GM12878 (cell line): ENCODE measurements at regions not wholly inside any gene's neighbourhood (a gene's known extent, or its start where the extent isn't known, plus 50 kb on each side); places are given as distances from the start of the nearest gene placed in this dataset.

ENCODE experiments used
- ATAC-seq: fragments of 200-7000 bp; cut with Tn5 transposase; 3 replicates; pipeline ENCODE4 v1.9.1; 2020; ENCODE audit warnings: mild to moderate bottlenecking, moderate library complexity
- BruUV-seq: library from RNA; stranded (reverse); fragments of 400-500 nt; replicated peaks from 2 replicates; lab custom pipeline; 2021; lab: Mats Ljungman, UMichigan
- CTCF ChIA-PET: fragments of 300-600 bp; sonication (Branson Sonifier 250); formaldehyde crosslinking; extraction: SDS; loops from one replicate; lab custom pipeline; 2021; ENCODE audit warnings: inconsistent platforms; lab: Yijun Ruan, JAX
- POLR2A ChIA-PET: fragments of 350-600 bp; formaldehyde crosslinking; extraction: SDS; loops from one replicate; lab custom pipeline; 2021; ENCODE audit warnings: inconsistent platforms; lab: Charles Lee
- RAD21 ChIA-PET: fragments of 300-600 bp; sonication (Branson Sonifier 250); formaldehyde crosslinking; loops from one replicate; lab custom pipeline; 2023; ENCODE audit warnings: antibody characterized with exemption; ENCODE audit not compliant: unreplicated experiment; lab: Charles Lee
- SMC1A ChIA-PET: fragments of 300-600 bp; sonication (Branson Sonifier 250); formaldehyde crosslinking; loops from one replicate; lab custom pipeline; 2023; ENCODE audit not compliant: unreplicated experiment, uncharacterized antibody; lab: Charles Lee
- DNase-seq: peaks from one replicate; pipeline ENCODE4 v3.0.0-alpha.2; 2011; ENCODE audit warnings: low read depth, low spot score
- FAIRE-seq: peaks from 3 replicates; lab custom pipeline; 2011; peaks lifted over from hg19 to GRCh38; lab: Jason Lieb, UNC
- H2AFZ ChIP-seq: 2 replicates; pipeline ENCODE4 v1.6.0; 2011; ENCODE audit warnings: low read depth, low read length, control low read depth; ENCODE audit not compliant: control insufficient read depth
- H3K27ac ChIP-seq: 2 replicates; pipeline ENCODE4 v1.5.1; 2011; ENCODE audit warnings: control low read depth; ENCODE audit not compliant: control insufficient read depth, insufficient read depth
- H3K27me3 ChIP-seq, 2 experiments: replicated peaks in 1 of 2; 2 replicates each; pipeline versions ENCODE4 v1.6.0 to v1.6.1; 2011; ENCODE audit warnings: low read length in 1 of 2; ENCODE audit not compliant: control insufficient read depth in 2 of 2, insufficient read depth in 2 of 2
- H3K36me3 ChIP-seq, 2 experiments: 2 replicates each; pipeline ENCODE4 v1.5.1; 2011; ENCODE audit warnings: low read length in 1 of 2; ENCODE audit not compliant: control insufficient read depth in 2 of 2, insufficient read depth in 2 of 2
- H3K4me1 ChIP-seq: 2 replicates; pipeline ENCODE4 v1.6.1; 2011; ENCODE audit warnings: mild to moderate bottlenecking, low read length, moderate library complexity, mixed read lengths; ENCODE audit not compliant: control insufficient read depth, insufficient read depth
- H3K4me2 ChIP-seq: 2 replicates; pipeline ENCODE4 v1.6.0; 2011; ENCODE audit warnings: control low read depth; ENCODE audit not compliant: control insufficient read depth, insufficient read depth
- H3K4me3 ChIP-seq: fragments of 200-600 bp; sonication (generic); 2 replicates; pipeline ENCODE4 v1.5.1; 2016
- H3K79me2 ChIP-seq: 2 replicates; pipeline ENCODE4 v1.6.0; 2011; ENCODE audit warnings: low read length; ENCODE audit not compliant: control insufficient read depth, insufficient read depth
- H3K9ac ChIP-seq: 2 replicates; pipeline ENCODE4 v1.8.0; 2011; ENCODE audit warnings: low read length, control low read depth, mixed read lengths; ENCODE audit not compliant: control insufficient read depth, insufficient read depth
- H3K9me3 ChIP-seq: replicated peaks from 3 replicates; pipeline ENCODE4 v1.5.1; 2011; ENCODE audit warnings: mild to moderate bottlenecking, low read length; ENCODE audit not compliant: control insufficient read depth, insufficient read depth
- H4K20me1 ChIP-seq: 2 replicates; pipeline ENCODE4 v1.6.0; 2011; ENCODE audit not compliant: control insufficient read depth, insufficient read depth
- CEBPB ChIP-seq, 2 experiments: fragments of 150-350 bp in 1 of 2; IDR thresholded peaks; 2 replicates each; pipeline ENCODE4 v1.6.1; 2012 to 2014; ENCODE audit warnings: low read depth in 2 of 2, low read length in 2 of 2, borderline replicate concordance in 1 of 2, inconsistent platforms in 1 of 2
- GATAD2B ChIP-seq: fragments of 450-650 bp; conservative IDR thresholded peaks from 2 replicates; pipeline ENCODE4 v1.6.1; 2017; ENCODE audit warnings: low read depth, mild to moderate bottlenecking, moderate library complexity
- MYB ChIP-seq: fragments of 150-350 bp; IDR thresholded peaks from 2 replicates; pipeline ENCODE4 v1.6.1; 2014; ENCODE audit warnings: mild to moderate bottlenecking, low read depth, low read length, borderline replicate concordance
- RAD51 ChIP-seq: fragments of 450-650 bp; IDR thresholded peaks from 2 replicates; pipeline ENCODE4 v1.6.1; 2016; ENCODE audit warnings: moderate library complexity, mild to moderate bottlenecking, inconsistent platforms
- RBBP5 ChIP-seq: fragments of 200-600 bp; sonication (generic); conservative IDR thresholded peaks from 2 replicates; pipeline ENCODE4 v1.6.1; 2016
- SIN3A ChIP-seq: IDR thresholded peaks from 2 replicates; pipeline ENCODE4 v1.6.1; 2012; ENCODE audit warnings: low read depth, low read length, improper control_type of control experiment
- SIX5 ChIP-seq: IDR thresholded peaks from 2 replicates; pipeline ENCODE4 v1.6.1; 2011; ENCODE audit warnings: mild to moderate bottlenecking, low read depth, low read length, moderate library complexity; ENCODE audit not compliant: severe bottlenecking
- SMAD5 ChIP-seq: IDR thresholded peaks from 2 replicates; pipeline ENCODE4 v1.6.1; 2016; ENCODE audit warnings: antibody characterized with exemption, low read depth
- TARDBP ChIP-seq: IDR thresholded peaks from 2 replicates; pipeline ENCODE4 v1.6.1; 2016; ENCODE audit warnings: borderline replicate concordance
- ZNF384 ChIP-seq: IDR thresholded peaks from 2 replicates; pipeline ENCODE4 v1.6.1; 2012; ENCODE audit warnings: low read depth, mild to moderate bottlenecking, low read length, improper control_type of control experiment, borderline replicate concordance
- WGBS: methylation state at CpG from one replicate; pipeline ENCODE4 v1.1.6; 2016; ENCODE audit warnings: low lambda C conversion rate; ENCODE audit not compliant: insufficient replicate concordance, insufficient coverage; ENCODE audit errors: missing lambda C conversion rate; 5-methylcytosine and 5-hydroxymethylcytosine counted together
- in situ Hi-C: fragments of 300-500 bp; cut with MboI; formaldehyde crosslinking; loops from 9 replicates; pipeline ENCODE4 v1.14.3; 2018; ENCODE audit warnings: mixed read lengths
- intact Hi-C: fragments of 100-400 bp; cut with micrococcal nuclease; formaldehyde crosslinking; loops from one replicate; pipeline ENCODE4 v1.14.2; 2022; ENCODE audit not compliant: unreplicated experiment
- TF ChIP-seq, protein P1 (sequence below): fragments of 450-650 bp; IDR thresholded peaks from 2 replicates; pipeline ENCODE4 v1.6.1; 2018; ENCODE audit warnings: borderline replicate concordance, mild to moderate bottlenecking; ENCODE audit not compliant: partially characterized antibody
- TF ChIP-seq, protein P2 (sequence below): fragments of 450-650 bp; IDR thresholded peaks from 2 replicates; pipeline ENCODE4 v1.6.1; 2016; ENCODE audit warnings: mild to moderate bottlenecking
- TF ChIP-seq, protein P3 (sequence below): IDR thresholded peaks from 2 replicates; pipeline ENCODE4 v1.6.1; 2012; ENCODE audit warnings: low read depth, low read length, improper control_type of control experiment
- TF ChIP-seq, protein P4 (sequence below): fragments of 450-650 bp; IDR thresholded peaks from 2 replicates; pipeline ENCODE4 v1.6.1; 2014; ENCODE audit warnings: mild to moderate bottlenecking

DNA sequence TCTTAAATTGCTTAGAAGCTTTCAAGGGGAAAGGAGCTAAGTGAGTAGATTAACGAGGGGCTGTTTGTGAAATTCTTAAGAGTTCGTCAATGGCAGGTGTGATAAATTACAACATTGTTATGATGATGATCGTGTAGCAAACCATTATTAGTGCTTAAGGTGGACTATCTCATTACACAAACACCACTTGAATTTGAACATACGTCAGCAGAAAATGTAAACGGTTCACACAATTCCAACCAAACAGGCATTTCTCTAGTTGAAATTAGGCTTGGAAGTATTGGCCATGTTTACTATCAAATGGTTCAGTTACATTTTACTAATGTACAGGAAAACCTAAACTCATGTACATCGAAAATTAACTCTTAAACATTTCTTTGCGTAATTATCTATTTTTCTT lies 102.8 kb downstream of the PYDC2 start:
- ATAC-seq (no peak), DNase-seq (no peak), FAIRE-seq (no peak)
- Histone ChIP-seq H2AFZ (no peak overlapping the region), H3K79me2 (no peaks in the 10 kb centered on the region), H3K4me3 (no peak overlapping the region), H3K36me3 (no peaks in the 10 kb centered on the region), H4K20me1 (no peaks in the 10 kb centered on the region), H3K9ac (no peak overlapping the region), H3K27me3 (no peaks in the 10 kb centered on the region), H3K9me3 (no peaks in the 10 kb centered on the region), H3K4me2 (no peak overlapping the region), H3K4me1 (no peaks in the 10 kb centered on the region), H3K27ac (no peak overlapping the region)
- WGBS = 48% methylated on average over 7 of the region's 7 CpGs
- TF ChIP-seq RAD51 = no peak
- TF ChIP-seq, protein P1, sequence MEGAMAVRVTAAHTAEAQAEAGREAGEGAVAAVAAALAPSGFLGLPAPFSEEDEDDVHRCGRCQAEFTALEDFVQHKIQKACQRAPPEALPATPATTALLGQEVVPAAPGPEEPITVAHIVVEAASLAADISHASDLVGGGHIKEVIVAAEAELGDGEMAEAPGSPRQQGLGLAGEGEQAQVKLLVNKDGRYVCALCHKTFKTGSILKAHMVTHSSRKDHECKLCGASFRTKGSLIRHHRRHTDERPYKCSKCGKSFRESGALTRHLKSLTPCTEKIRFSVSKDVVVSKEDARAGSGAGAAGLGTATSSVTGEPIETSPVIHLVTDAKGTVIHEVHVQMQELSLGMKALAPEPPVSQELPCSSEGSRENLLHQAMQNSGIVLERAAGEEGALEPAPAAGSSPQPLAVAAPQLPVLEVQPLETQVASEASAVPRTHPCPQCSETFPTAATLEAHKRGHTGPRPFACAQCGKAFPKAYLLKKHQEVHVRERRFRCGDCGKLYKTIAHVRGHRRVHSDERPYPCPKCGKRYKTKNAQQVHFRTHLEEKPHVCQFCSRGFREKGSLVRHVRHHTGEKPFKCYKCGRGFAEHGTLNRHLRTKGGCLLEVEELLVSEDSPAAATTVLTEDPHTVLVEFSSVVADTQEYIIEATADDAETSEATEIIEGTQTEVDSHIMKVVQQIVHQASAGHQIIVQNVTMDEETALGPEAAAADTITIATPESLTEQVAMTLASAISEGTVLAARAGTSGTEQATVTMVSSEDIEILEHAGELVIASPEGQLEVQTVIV = no peak
- TF ChIP-seq SMAD5 = no peak
- no peak for TF ChIP-seq SIX5
- no peak for TF ChIP-seq ZNF384
- TF ChIP-seq SIN3A = no peak
- no peak for TF ChIP-seq RBBP5
- TF ChIP-seq GATAD2B = no peak
- TF ChIP-seq, protein P2, sequence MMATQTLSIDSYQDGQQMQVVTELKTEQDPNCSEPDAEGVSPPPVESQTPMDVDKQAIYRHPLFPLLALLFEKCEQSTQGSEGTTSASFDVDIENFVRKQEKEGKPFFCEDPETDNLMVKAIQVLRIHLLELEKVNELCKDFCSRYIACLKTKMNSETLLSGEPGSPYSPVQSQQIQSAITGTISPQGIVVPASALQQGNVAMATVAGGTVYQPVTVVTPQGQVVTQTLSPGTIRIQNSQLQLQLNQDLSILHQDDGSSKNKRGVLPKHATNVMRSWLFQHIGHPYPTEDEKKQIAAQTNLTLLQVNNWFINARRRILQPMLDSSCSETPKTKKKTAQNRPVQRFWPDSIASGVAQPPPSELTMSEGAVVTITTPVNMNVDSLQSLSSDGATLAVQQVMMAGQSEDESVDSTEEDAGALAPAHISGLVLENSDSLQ = no peak
- TF ChIP-seq TARDBP = no peak
- TF ChIP-seq, protein P3, sequence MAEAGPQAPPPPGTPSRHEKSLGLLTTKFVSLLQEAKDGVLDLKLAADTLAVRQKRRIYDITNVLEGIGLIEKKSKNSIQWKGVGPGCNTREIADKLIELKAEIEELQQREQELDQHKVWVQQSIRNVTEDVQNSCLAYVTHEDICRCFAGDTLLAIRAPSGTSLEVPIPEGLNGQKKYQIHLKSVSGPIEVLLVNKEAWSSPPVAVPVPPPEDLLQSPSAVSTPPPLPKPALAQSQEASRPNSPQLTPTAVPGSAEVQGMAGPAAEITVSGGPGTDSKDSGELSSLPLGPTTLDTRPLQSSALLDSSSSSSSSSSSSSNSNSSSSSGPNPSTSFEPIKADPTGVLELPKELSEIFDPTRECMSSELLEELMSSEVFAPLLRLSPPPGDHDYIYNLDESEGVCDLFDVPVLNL = no peak
- TF ChIP-seq, protein P4, sequence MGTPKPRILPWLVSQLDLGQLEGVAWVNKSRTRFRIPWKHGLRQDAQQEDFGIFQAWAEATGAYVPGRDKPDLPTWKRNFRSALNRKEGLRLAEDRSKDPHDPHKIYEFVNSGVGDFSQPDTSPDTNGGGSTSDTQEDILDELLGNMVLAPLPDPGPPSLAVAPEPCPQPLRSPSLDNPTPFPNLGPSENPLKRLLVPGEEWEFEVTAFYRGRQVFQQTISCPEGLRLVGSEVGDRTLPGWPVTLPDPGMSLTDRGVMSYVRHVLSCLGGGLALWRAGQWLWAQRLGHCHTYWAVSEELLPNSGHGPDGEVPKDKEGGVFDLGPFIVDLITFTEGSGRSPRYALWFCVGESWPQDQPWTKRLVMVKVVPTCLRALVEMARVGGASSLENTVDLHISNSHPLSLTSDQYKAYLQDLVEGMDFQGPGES = no peak
- no peak for TF ChIP-seq CEBPB (IDR thresholded peaks at IDR 0.05; ENCODE audit: borderline replicate concordance in 1 of 2, low read depth in 2 of 2, low read length in 2 of 2)
- TF ChIP-seq MYB = no peak
- ChIA-PET RAD21 (no interaction called here), POLR2A (no interaction called here), CTCF (interaction anchor here (0.6 kb wide), 1 partner anchor 983 kb away, joined by 3 read pairs; no protein-coding TSS in a partner anchor), SMC1A (no interaction called here)
- in situ Hi-C loops = no loop called here
- intact Hi-C loops = no loop called here
- no TSS peak for BruUV-seq
